ENCODE measurements at regions not wholly inside any gene's neighbourhood (a gene's known extent, or its start where the extent isn't known, plus 50 kb on each side); places are given as distances from the start of the nearest gene placed in this dataset.

DNA sequence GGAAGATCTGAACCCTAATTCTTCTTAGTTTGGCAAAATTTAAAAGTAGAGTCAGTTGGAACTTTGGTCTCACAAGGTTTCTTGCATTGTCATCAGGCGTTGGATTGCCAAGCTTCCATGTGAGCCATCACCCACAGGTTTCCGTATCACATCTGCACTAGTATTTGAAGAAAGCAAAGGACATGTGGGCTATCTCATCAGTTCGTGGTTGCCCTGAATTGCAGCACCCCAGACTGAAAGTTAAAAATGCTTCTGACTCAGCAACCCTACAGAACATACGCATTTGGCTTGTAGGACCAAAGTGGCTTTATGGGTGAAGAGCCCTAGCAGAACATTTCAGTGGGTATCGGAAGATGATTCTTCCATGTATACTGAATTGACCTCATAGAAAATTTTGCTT lies 358.0 kb downstream of the ENC1 start:
- peak; percentile 65 to 76 (median 65) for DNase-seq

GRCh38 chr5:74281166-74281565 lies 359.4 kb downstream of the ENC1 start:
- peak in 1 of 3 donors; percentile 22 for DNase-seq

- DNase-seq = peak; percentile 36 to 64 (median 40)
These were observed 360.2 kb downstream of the ENC1 start for GRCh38 chr5:74280306-74280705.

GRCh38 chr5:74279244-74279643 lies 361.3 kb downstream of the ENC1 start:
- no peak for DNase-seq

GRCh38 chr5:74277418-74277817 lies 363.1 kb downstream of the ENC1 start:
- no peak for DNase-seq

DNA sequence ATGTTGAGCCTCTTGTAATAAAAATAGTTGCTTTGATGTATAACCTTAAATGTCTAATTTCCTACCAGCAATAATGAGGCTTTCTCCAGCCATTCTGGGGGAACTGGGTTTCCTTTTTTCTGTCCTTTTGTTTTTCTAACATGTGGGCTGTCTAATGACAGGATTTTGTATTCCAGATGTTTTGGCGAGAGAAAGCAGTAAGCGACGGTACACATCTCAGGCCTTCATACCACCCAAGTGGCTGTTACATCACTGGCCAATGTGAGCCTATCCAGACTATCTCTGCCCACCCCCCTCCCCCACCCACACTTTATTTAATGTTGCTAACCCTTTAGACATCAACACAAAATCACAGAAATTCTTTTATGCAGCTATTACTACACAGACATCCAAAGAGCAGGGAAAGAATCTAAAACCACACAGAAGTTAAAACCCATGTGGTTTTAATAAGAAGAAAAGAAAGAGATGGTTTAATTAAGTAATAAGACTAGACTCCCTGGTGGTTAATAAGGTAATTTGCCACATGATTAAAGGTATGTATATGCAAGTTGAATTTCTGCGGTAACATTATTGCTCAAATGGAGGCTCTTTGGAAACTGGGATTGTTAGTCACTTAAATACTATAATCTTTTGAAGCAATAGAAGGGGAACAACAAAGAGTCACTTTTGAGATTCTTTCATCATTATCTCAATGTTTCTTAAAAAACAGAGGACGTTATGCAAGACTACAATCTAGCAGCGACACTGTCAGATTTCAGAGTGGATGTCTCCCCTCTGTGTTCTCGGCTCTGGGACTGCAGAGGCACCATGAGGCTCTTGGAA lies 365.1 kb downstream of the ENC1 start:
- peak; percentile 64 to 90 (median 87) for DNase-seq

- no peak for DNase-seq
These were observed 366.2 kb downstream of the ENC1 start for GRCh38 chr5:74274326-74274725.

DNA sequence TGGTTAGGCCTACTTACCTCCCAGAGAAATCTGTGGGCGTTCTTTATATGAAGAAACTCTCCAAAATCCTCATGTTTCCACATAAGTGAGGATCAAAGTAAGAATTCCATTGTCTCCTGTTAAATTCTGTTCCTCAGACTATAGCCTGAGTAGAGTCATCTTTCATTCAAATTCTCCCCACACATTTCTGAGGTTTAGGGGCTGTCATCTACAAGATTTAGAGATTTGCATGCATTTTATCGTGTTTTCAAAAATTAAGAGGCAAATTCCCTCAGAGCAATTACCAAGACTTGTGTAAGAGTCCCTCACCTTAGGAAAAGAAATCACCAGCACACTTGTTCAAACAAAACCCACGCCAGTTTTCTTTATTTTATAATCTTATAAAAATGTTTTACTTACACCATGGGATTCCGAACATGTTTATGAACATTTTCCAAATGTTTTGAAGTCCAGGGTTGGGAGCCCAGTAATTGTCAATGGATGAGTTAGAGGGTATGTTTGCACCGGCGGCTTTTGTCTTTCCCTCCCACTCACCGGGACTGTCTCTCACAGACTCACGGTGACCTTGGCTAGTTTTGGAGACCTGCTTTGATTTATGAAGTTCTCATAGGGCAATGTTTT lies 367.6 kb downstream of the ENC1 start:
- DNase-seq = no peak

DNA sequence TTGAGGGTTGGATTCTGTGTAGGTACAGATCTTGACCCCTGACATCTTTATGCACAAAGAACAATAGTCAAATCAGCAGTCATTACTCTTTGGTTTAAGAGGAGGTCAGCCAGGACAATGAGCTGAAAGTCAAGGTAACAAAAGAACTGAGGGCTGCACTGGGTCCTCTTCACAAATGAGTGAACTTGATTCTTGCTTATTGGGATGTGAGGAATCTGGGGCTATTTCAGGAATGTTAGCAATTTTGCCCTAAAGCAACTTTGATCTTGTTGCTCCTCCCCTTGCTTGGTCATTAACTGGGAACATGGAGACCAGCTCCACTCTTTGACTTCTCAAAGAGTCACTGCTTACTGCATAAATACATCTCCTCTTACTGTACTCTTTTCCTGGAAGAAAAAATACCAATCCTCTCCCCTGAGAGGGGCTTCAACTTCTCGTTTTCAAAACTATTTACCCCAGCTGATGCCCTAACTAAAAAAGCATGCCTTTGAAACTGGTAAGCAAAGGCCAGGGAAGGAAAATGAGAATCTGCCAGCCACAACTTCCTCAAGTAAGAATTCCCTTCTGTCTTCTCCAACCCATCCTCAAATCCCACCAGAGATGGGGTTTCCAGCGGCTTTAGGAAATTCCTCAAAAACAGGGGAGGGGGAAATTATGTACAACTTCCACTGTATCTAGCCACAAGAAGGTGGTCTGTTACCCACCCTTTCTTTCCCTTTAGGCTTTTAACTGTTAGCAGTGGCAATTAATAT lies 368.3 kb downstream of the ENC1 start:
- DNase-seq = no peak

DNA sequence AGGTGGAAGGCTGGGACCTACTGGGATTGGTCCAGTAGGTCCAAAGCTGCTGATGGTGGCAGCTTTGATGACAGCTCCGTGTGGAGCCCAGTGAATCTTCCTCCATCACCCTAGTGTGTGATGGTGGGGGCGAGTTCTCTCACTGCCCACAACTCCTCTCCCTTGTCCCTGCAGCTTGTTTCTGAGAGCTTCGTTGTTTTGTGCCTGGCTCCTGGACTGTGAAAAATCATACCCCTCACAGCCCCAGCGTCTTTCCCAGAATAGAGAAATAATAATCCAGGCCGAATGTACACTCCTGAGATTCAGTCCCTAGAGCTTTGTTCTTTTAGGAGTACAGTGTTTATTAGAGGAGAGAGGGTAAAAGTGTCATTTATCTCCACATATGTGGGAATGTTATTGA lies 372.2 kb downstream of the ENC1 start:
- DNase-seq = no peak

- DNase-seq = no peak
These were observed 373.7 kb downstream of the ENC1 start for GRCh38 chr5:74266836-74267235.

DNA sequence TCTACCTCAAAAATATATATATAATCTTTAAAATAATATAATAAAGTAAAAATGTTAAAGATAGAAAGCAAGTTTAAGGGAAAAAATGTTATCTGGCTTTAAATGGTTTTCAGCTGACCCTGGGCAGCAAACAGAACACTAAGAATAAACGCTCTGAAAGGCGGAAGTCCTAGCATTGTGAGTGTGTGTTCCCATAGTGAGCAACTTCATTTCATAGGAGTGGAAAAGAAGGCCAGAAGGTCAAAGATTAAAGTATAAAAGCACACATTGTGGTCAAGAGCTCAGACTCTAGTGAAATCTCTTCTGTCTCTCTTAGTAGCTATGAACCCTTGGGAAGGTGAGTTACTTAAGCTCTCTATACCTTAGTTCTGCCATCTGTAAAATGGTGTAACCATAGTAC lies 374.4 kb downstream of the ENC1 start:
- no peak for DNase-seq

GRCh38 chr5:74262544-74263207 lies 377.9 kb downstream of the ENC1 start:
- no peak for DNase-seq

DNA sequence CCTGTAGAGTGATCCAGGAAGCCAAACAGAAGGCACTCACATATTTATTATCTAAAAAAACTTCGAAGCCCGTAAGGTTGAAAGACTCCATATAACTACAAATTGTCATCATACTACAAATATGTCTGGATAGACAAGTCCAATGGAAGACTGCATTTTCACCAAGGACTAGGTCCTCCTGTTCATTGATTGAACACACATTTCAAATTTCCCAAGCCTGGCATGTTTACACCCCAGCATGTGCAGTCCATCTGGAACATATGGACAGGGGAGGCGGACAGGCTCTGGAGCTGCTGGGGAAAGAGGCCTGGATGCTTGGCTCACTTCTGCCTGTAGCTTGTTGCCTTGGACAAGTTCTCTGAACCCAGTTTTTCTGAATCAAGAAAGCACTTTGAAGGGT lies 378.7 kb downstream of the ENC1 start:
- no peak for DNase-seq

DNA sequence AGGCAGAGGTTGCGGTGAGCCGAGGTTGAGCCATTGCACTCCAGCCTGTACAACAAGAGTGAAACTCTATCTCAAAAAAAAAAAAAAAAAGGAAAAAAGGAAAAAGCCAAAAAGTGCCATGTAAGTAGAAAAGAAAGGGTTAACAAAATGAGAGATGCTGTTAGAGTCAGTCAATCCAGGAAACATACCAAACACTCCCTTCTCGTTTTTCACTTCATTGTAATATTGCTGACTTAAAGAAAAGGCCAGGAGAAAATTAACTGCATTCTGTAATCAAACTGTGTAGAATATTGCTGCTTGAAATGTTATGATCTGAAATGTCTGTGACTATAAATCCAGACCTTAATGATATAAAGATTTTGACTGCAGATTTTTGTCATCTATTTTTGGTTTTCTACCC lies 379.1 kb downstream of the ENC1 start:
- no peak for DNase-seq

- DNase-seq = no peak
These were observed 381.0 kb downstream of the ENC1 start for GRCh38 chr5:74259572-74259971.

DNA sequence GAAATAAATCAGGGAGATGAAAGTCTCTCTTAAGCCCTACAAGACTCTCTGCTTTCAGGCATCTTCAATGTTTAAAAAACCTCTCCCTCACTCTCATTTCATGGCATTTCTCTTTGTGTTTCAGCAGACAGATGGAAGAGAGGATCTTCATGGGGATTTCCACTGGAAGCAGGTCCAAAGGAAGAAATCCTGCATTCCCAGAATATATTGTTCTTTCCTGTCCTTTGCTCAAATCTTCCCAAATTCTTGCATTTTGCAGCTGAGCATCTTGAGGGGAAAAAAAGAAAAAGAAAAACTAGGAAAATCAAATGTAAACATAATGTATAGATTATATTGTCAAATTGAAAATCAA lies 382.2 kb downstream of the ENC1 start:
- no peak for DNase-seq

DNA sequence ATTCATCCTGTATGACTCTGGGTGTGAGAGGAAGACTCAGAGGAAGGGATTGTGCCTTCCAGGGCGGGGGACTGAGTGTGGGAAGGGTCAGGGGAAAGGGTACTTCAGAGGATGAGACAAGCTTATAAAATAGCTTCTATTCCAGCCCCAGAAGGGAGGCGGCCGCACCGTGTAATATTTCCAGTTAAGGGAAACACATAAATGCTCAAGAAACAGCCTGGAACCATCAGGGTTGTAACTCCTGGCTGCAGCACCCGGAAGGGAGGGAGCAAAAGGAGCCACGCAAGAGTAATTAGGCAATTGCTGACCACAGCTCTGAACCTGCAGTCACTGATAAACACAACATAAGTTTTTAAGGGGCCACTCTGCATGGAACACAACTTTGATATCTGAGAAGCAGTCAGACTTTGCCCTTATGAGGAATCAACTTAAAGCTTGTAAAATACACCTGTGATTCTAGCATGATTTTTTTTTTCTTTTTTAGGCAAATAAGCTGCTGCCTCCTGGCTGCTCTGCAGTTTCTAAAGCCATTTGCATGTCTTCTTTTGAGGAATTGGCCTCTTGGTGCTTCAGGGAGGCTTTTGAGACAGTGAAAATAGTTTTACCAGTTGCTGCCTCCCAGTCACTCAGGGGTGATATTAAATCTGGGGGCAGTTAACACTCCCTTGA lies 382.7 kb downstream of the ENC1 start:
- DNase-seq = peak in 2 of 3 donors; percentile 39 to 43

- DNase-seq = no peak
These were observed 383.4 kb downstream of the ENC1 start for GRCh38 chr5:74257060-74257527.

GRCh38 chr5:74255692-74256392 lies 384.7 kb downstream of the ENC1 start:
- DNase-seq = no peak

GRCh38 chr5:74254257-74254656 lies 386.3 kb downstream of the ENC1 start:
- no peak for DNase-seq

GRCh38 chr5:74252044-74252443 lies 388.5 kb downstream of the ENC1 start:
- DNase-seq = no peak
